HG02970 (cell line): ENCODE measurements at regions not wholly inside any gene's neighbourhood (a gene's known extent, or its start where the extent isn't known, plus 50 kb on each side); places are given as distances from the start of the nearest gene placed in this dataset.

Source experiments
- ATAC-seq: cut with Tn5 transposase; IDR thresholded peaks from one replicate; pipeline ENCODE4 v1.9.1; 2021; ENCODE audit warnings: mild to moderate bottlenecking, moderate library complexity, moderate number of reproducible peaks; ENCODE audit not compliant: unreplicated experiment, low FRiP score

DNA sequence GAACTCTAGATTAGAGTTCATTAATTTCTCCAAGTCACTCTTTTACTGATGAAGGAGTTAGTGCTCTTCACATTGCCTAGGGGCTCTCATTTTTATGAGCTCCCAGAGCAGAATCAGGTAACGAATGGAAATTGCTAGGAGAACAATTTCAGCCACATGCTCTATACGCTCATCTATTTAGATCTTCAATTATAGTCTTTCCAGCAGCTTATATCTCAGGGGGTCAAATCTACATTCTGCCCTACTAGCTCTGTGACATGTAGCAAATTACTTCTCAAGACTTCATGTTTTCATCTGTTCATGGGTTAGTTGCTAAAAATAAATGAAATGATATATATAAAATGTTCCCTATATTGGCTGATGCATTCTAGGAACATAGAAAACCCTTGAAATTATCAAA, 183.6 kb downstream of the PLPP3 start:
- no peak for ATAC-seq

DNA sequence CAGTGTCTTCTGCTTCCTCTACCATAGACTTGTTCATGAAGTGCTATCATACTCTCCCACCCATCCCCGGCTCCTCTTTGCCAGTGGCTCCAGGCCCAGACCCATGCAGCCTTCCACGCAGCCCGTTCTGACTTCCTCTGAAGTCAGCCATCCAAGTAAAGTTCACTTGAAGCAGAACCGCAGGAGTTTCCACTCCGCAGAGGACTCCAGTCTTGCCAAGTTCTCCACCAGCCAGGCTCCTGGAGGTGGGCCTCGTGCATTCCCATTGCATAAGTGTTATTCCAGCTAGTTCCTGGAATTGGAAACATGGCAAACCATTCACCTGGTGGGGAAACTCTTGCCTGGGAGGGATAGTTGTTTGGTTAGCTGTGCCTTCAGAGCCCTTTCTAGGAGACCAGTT, 185.1 kb downstream of the PLPP3 start:
- ATAC-seq, result no peak

DNA sequence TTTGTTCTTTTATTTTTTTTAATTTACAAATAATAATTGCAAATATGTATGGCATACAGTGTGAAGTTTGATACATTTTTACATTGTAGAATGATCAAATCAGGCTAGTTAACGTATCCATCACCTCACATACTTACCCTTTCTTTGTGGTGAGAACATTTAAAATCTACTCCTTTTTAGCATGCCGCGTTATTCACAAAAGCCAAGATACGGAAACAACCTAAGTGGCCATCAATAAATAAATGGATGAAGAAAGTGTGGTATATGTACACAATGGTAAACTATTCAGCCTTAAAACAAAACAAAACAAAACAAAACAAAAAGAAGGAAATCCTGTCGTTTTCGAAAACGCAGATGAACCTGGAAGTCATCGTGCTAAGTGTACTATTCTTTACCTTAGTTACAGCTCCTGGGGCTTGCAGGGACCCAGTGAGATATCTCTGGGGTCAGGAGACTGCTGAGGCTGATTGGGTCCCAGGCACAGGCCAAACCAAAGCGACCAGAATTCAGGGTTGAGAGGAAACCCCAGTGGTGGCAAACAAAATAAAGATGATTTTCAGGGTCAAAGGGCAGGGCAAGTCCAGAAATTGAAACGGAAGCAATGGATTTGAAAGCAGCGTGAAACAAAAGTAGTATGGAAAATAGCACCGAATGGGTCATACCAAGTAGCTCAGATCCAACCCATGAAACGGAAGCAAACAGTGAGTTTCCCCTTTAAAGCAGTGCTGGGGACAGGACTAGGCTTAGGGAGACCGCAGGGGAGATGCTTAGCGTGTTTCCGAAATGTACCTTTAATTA, 188.2 kb downstream of the PLPP3 start:
- no peak for ATAC-seq

DNA sequence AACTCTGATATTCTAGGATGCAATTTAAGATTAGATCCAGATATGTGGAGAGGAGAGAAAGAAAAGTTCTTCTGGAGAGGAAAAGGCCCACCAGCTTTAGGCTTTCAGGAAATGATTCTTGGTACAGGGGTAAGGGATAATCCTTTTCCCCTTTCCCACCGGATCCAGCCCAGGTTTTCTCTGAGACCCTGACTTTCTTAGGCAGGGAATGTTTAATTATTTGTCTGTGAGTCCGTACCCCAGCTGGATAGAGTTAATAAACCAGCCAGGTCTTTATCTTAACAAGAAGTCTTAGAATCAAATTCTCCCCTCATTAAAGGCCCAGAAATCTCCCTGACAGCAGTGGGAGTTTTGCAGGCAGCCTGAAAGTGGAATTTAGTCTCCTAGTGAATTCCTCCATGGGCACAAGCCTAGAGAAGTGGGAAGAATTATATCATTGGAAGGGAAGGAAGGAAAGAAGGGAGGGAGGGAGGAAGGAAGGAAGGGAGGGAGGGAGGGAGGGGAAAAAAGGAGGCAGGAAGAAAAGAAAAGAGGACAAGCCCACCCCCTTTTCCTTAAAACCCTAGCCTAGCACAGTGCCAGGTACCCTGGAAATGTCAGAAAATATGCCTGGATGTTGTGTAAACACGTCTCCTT, 189.0 kb downstream of the PLPP3 start:
- ATAC-seq, result no peak

GRCh38 chr1:56389813-56390212, 189.6 kb downstream of the PLPP3 start:
- no peak for ATAC-seq

DNA sequence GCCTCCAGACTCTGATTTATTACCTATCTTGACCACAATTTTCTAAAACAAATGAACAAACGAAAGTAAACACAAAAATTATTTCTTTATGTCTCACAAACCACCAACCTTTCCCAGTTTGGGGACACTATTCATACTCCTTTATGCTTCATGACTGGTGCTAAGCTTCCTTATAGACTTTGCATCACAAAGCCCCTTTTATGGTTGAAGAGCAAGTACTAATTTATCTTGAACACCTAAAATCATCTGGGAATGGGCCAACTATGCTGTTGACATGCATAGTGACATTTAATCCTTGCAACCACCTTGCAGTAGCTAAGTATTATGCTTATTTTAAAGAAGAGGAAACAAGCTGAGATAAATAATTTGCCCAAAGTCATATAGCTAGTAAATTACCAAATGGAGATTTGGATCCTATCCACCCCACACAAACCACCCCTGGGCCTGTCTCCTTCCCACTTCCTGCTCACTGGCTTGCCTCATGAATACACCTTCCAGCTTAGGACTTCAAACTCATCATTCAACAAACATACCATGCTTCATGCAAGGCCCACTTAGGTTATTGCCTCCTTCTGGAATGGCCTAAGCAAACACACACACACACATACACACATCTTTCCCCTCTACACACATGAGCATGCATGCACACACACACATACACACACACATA, 192.2 kb downstream of the PLPP3 start:
- ATAC-seq, result no peak

- ATAC-seq, result no peak
These were observed 194.0 kb downstream of the PLPP3 start for GRCh38 chr1:56385314-56385713.

DNA sequence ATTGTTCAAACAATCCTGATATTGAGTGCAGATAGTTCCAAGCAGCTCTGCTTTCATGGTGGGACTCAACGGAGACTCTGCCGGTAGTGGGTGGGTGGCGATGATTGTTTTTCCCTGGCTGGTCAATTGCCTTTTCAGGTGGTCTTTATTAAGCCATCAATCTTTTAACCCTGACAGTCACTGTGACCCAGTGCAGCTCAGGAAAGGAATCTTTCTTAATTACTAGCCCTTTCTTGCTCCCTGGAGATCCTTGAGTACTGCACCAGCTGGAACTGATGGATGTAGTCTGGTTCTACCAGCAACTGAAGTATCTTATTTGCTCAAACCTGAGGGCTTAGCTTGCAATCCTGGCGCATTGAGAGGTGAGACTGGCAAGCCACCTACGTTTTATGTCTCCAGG, 196.4 kb downstream of the PLPP3 start:
- ATAC-seq, result no peak

DNA sequence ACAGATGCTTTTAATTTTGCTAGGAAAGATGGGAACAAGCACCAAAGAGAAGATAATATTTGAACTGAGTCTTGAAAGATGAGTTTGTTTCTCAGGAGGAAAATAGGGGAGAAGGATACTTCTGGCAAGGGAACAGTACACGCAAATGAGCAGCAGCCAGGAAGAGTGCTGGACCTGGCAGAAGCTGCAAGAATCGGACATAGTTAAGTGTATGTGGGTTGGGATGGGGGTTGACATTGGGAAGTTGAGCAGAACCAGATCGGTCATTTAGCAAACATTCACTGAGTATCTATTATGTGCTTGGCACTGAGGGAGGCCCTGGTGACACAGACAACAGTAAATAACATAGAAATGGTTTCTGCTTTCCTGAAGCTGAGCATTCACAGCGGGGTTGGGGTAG, 198.8 kb downstream of the PLPP3 start:
- no peak for ATAC-seq

- ATAC-seq, result no peak
These were observed 200.9 kb downstream of the PLPP3 start for GRCh38 chr1:56378341-56379070.

- no peak for ATAC-seq
These were observed 201.9 kb downstream of the PLPP3 start for GRCh38 chr1:56377431-56377830.

GRCh38 chr1:56376188-56376984, 203.0 kb downstream of the PLPP3 start:
- no peak for ATAC-seq

- no peak for ATAC-seq
These were observed 204.0 kb downstream of the PLPP3 start for GRCh38 chr1:56375326-56375804.

- ATAC-seq, result no peak
These were observed 205.1 kb downstream of the PLPP3 start for GRCh38 chr1:56374026-56374974.

GRCh38 chr1:56370513-56370912, 208.8 kb downstream of the PLPP3 start:
- ATAC-seq, result no peak

GRCh38 chr1:56363007-56363770, 216.2 kb downstream of the PLPP3 start:
- ATAC-seq, result no peak

GRCh38 chr1:56360021-56360420, 219.3 kb downstream of the PLPP3 start:
- no peak for ATAC-seq

GRCh38 chr1:56359056-56359455, 220.3 kb downstream of the PLPP3 start:
- no peak for ATAC-seq
